ENCODE measurements at regions not wholly inside any gene's neighbourhood (a gene's known extent, or its start where the extent isn't known, plus 50 kb on each side); places are given as distances from the start of the nearest gene placed in this dataset.

DNA sequence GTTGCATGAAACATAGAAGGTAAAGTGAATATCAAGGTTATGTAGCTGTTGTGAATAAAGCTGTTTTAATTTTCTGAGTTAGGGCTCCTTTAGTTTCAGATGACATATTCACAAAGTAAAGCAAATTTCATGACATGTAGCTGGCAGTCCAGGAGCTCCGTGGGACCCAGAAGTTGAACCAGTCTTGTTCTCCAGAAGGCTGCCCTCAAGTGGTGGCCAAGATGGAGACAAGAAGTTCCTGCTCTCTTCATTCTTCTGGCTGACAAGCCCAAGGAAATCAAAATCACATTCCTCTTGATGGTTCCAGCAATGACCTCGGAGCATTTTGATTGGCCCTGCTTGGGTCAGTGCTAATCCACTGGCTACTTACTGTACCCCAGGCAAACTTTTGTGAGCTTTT, 128.7 kb downstream of the LIG4 start:
- Histone ChIP-seq H3K4me1 (ENCODE audit: control insufficient read depth in 5 of 5, insufficient read depth in 5 of 5, low read length in 5 of 5) (peaks cover 0 to 4% (median 0%) of the 10 kb centered on the region in 5 donors), H3K9ac (ENCODE audit: insufficient read depth in 1 of 2, low read length in 2 of 2) (no peak overlapping the region), H3K9me3 (ENCODE audit: control insufficient read depth in 4 of 4, insufficient read depth in 3 of 4, low read length in 3 of 4) (no peaks in the 10 kb centered on the region), H3K27ac (ENCODE audit: low read depth in 1 of 2, low read length in 1 of 2) (no peak overlapping the region), H3K4me3 (no peak overlapping the region), H3K36me3 (ENCODE audit: control insufficient read depth in 4 of 4, insufficient read depth in 4 of 4, low read length in 4 of 4) (no peaks in the 10 kb centered on the region), H3K27me3 (ENCODE audit: control insufficient read depth in 3 of 3, insufficient read depth in 3 of 3, low read length in 2 of 3) (no peaks in the 10 kb centered on the region)
- TF ChIP-seq, protein P1, sequence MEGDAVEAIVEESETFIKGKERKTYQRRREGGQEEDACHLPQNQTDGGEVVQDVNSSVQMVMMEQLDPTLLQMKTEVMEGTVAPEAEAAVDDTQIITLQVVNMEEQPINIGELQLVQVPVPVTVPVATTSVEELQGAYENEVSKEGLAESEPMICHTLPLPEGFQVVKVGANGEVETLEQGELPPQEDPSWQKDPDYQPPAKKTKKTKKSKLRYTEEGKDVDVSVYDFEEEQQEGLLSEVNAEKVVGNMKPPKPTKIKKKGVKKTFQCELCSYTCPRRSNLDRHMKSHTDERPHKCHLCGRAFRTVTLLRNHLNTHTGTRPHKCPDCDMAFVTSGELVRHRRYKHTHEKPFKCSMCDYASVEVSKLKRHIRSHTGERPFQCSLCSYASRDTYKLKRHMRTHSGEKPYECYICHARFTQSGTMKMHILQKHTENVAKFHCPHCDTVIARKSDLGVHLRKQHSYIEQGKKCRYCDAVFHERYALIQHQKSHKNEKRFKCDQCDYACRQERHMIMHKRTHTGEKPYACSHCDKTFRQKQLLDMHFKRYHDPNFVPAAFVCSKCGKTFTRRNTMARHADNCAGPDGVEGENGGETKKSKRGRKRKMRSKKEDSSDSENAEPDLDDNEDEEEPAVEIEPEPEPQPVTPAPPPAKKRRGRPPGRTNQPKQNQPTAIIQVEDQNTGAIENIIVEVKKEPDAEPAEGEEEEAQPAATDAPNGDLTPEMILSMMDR (IDR thresholded peaks at IDR 0.05; ENCODE audit: control extremely low read depth, extremely low read depth) = no peak
- ATAC-seq (ENCODE audit: insufficient read depth, low FRiP score) = no peak
- DNase-seq = no peak
- WGBS, 2 donors = 56 to 85% methylated on average over 2 of the region's 2 CpGs

DNA sequence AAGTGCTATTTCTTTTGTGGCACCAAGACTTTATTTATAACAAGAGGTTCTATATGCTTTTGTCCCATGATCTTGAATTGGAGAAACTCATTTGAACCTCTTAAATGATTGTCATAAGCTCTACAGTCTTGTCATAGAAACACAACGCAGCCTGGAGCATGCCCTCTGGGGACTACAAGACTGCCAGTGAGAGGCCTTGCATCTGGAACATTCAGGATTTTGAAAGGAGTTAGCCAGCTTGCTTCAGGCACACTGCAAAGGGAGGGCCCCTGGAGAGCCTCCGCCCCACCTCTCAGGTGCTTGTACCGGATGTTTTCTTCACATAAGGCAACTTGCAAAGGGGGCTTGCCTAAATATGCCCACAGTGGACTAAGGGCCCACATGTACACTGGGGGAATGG, 130.5 kb downstream of the LIG4 start:
- no peak overlapping the region for H3K9ac ChIP-seq (ENCODE audit: insufficient read depth in 1 of 2, low read length in 2 of 2)
- no peak overlapping the region for H3K4me3 ChIP-seq
- H3K4me1 ChIP-seq (ENCODE audit: control insufficient read depth in 5 of 5, insufficient read depth in 5 of 5, low read length in 5 of 5) = peaks cover 0 to 4% (median 0%) of the 10 kb centered on the region in 5 donors
- H3K27ac ChIP-seq (ENCODE audit: low read depth in 1 of 2, low read length in 1 of 2) = no peak overlapping the region
- no peak for ATAC-seq (ENCODE audit: insufficient read depth, low FRiP score)
- no peaks in the 10 kb centered on the region for H3K27me3 ChIP-seq (ENCODE audit: control insufficient read depth in 3 of 3, insufficient read depth in 3 of 3, low read length in 2 of 3)
- no peaks in the 10 kb centered on the region for H3K36me3 ChIP-seq (ENCODE audit: control insufficient read depth in 4 of 4, insufficient read depth in 4 of 4, low read length in 4 of 4)
- TF ChIP-seq, protein P1 (IDR thresholded peaks at IDR 0.05; ENCODE audit: control extremely low read depth, extremely low read depth) = no peak
- no peaks in the 10 kb centered on the region for H3K9me3 ChIP-seq (ENCODE audit: control insufficient read depth in 4 of 4, insufficient read depth in 3 of 4, low read length in 3 of 4)
- 73 to 88% methylated on average over 3 of the region's 3 CpGs for WGBS, 2 donors
- no peak for DNase-seq

DNA sequence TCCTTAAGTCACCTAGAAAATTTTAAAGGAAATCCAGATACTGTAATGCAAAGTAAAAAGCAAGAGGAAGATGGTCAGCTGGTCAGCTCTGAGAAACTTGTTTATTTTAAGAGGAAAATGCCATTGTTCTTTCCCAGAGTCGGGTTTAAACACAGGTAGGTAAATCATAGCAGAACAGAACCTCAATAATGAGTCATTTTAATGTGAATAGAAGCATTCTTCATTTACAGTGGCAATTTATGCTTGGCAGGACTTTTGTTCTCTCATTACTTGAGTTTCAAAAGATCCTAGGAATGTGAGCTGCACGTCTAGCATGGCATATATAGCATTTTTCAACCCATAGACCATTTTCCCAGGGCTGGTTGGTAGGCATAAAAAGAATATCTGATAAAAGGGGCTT, 132.3 kb downstream of the LIG4 start:
- ATAC-seq (ENCODE audit: insufficient read depth, low FRiP score) = no peak
- Histone ChIP-seq H3K9ac (ENCODE audit: insufficient read depth in 1 of 2, low read length in 2 of 2) (no peak overlapping the region), H3K36me3 (ENCODE audit: control insufficient read depth in 4 of 4, insufficient read depth in 4 of 4, low read length in 4 of 4) (no peaks in the 10 kb centered on the region), H3K27me3 (ENCODE audit: control insufficient read depth in 3 of 3, insufficient read depth in 3 of 3, low read length in 2 of 3) (no peaks in the 10 kb centered on the region), H3K9me3 (ENCODE audit: control insufficient read depth in 4 of 4, insufficient read depth in 3 of 4, low read length in 3 of 4) (no peaks in the 10 kb centered on the region), H3K27ac (ENCODE audit: low read depth in 1 of 2, low read length in 1 of 2) (no peak overlapping the region), H3K4me1 (ENCODE audit: control insufficient read depth in 5 of 5, insufficient read depth in 5 of 5, low read length in 5 of 5) (peaks cover 0 to 4% (median 0%) of the 10 kb centered on the region in 5 donors), H3K4me3 (no peak overlapping the region)
- TF ChIP-seq, protein P1 (IDR thresholded peaks at IDR 0.05; ENCODE audit: control extremely low read depth, extremely low read depth) = no peak
- peak in 1 of 3 donors; percentile 13 for DNase-seq
- WGBS, 2 donors = 0 to 22% methylated on average over 2 of the region's 2 CpGs

DNA sequence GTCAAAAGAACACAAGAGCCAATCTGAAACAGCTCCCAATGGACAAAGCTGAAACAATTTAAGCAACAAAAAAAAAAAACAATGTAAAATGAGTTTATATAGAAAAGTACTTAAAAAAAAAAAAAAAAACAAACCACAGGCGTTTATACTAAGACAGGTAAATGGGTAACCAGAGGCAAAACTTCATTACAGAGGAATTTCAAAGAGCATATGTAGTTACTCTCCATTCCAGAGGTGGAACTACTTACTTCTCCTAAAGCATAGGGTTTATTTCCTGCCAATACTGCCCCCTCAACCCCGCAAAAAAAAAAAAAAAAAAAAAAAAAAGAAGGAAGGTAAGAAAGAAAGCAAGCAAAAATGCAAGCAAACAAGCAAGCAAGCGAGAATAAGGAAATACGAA, 132.9 kb downstream of the LIG4 start:
- no peak overlapping the region for H3K4me3 ChIP-seq
- DNase-seq = no peak
- no peak overlapping the region for H3K27ac ChIP-seq (ENCODE audit: low read depth in 1 of 2, low read length in 1 of 2)
- no peaks in the 10 kb centered on the region for H3K27me3 ChIP-seq (ENCODE audit: control insufficient read depth in 3 of 3, insufficient read depth in 3 of 3, low read length in 2 of 3)
- H3K9me3 ChIP-seq (ENCODE audit: control insufficient read depth in 4 of 4, insufficient read depth in 3 of 4, low read length in 3 of 4) = peaks cover 0 to 1% (median 0%) of the 10 kb centered on the region in 4 donors
- TF ChIP-seq, protein P1 (IDR thresholded peaks at IDR 0.05; ENCODE audit: control extremely low read depth, extremely low read depth) = no peak
- 62 to 63% methylated on average over 4 of the region's 4 CpGs for WGBS, 2 donors
- H3K36me3 ChIP-seq (ENCODE audit: control insufficient read depth in 4 of 4, insufficient read depth in 4 of 4, low read length in 4 of 4) = no peaks in the 10 kb centered on the region
- no peak overlapping the region for H3K9ac ChIP-seq (ENCODE audit: insufficient read depth in 1 of 2, low read length in 2 of 2)
- ATAC-seq (ENCODE audit: insufficient read depth, low FRiP score) = no peak
- H3K4me1 ChIP-seq (ENCODE audit: control insufficient read depth in 5 of 5, insufficient read depth in 5 of 5, low read length in 5 of 5) = peaks cover 0 to 4% (median 0%) of the 10 kb centered on the region in 5 donors

Data from lung (tissue), 11 donors.